Fibroblast of lung (primary cell): ENCODE measurements at regions not wholly inside any gene's neighbourhood (a gene's known extent, or its start where the extent isn't known, plus 50 kb on each side); places are given as distances from the start of the nearest gene placed in this dataset.
A peak's percentile ranks its signal among the peaks of the same experiment; 100 is the strongest.

Experiments
- DNase-seq, 2 donors: peaks; one replicate each; pipeline versions ENCODE4 v3.0.0 to v3.0.0-alpha.2; 2010; ENCODE audit warnings: low read depth in 2 of 2
- H2AFZ ChIP-seq: 2 replicates; pipeline ENCODE4 v1.5.1; 2012; ENCODE audit warnings: low read length, control low read depth, inconsistent platforms
- H3K27ac ChIP-seq: 2 replicates; pipeline ENCODE4 v1.5.1; 2011; ENCODE audit warnings: low read length, control low read depth; ENCODE audit not compliant: insufficient read depth
- H3K27me3 ChIP-seq: 2 replicates; pipeline ENCODE4 v1.5.1; 2011; ENCODE audit warnings: mild to moderate bottlenecking, low read length; ENCODE audit not compliant: control insufficient read depth, insufficient read depth
- H3K36me3 ChIP-seq: 2 replicates; pipeline ENCODE4 v1.5.1; 2011; ENCODE audit warnings: low read length; ENCODE audit not compliant: control insufficient read depth, insufficient read depth
- H3K4me1 ChIP-seq: 2 replicates; pipeline ENCODE4 v1.5.1; 2011; ENCODE audit warnings: low read length; ENCODE audit not compliant: control insufficient read depth, insufficient read depth; ENCODE audit errors: extremely low read depth
- H3K4me2 ChIP-seq: 2 replicates; pipeline ENCODE4 v1.5.1; 2011; ENCODE audit warnings: low read length, control low read depth; ENCODE audit not compliant: insufficient read depth; ENCODE audit errors: extremely low read depth
- H3K4me3 ChIP-seq, 4 experiments: fragments of 200-600 bp in 1 of 4; sonication (generic) in 1 of 4; replicated peaks in 1 of 4; 2 replicates each; pipeline ENCODE4 v1.5.1; 2011 to 2016; ENCODE audit warnings: low read length in 4 of 4, low read depth in 3 of 4, mild to moderate bottlenecking in 3 of 4, control low read depth in 2 of 4, inconsistent platforms in 1 of 4, mixed read lengths in 1 of 4; ENCODE audit not compliant: insufficient read depth in 1 of 4; ENCODE audit errors: control extremely low read depth in 1 of 4
- H3K79me2 ChIP-seq: 2 replicates; pipeline ENCODE4 v1.5.1; 2012; ENCODE audit warnings: mild to moderate bottlenecking, low read length, inconsistent platforms; ENCODE audit not compliant: control insufficient read depth, insufficient read depth
- H3K9ac ChIP-seq: 2 replicates; pipeline ENCODE4 v1.5.1; 2011; ENCODE audit warnings: mild to moderate bottlenecking, low read length, control low read depth; ENCODE audit not compliant: insufficient read depth
- H3K9me3 ChIP-seq: 2 replicates; pipeline ENCODE4 v1.5.1; 2012; ENCODE audit warnings: low read depth, low read length; ENCODE audit not compliant: control insufficient read depth, insufficient read depth
- H4K20me1 ChIP-seq: 2 replicates; pipeline ENCODE4 v1.5.1; 2011; ENCODE audit warnings: low read length; ENCODE audit not compliant: control insufficient read depth, insufficient read depth; ENCODE audit errors: extremely low read depth
- EZH2 ChIP-seq: IDR thresholded peaks from 2 replicates; pipeline ENCODE4 v1.5.1; 2012; ENCODE audit warnings: low read length, control low read depth, mild to moderate bottlenecking; ENCODE audit errors: missing control alignments
- TF ChIP-seq, protein P1 (sequence below), 2 donors: IDR thresholded peaks in 1 of 2; conservative IDR thresholded peaks in 1 of 2; 1 replicate in 1 of 2; 2 replicates in 1 of 2; pipeline ENCODE4 v1.5.1; 2011 to 2012; ENCODE audit warnings: low read length in 2 of 2, control low read depth in 1 of 2, inconsistent platforms in 1 of 2, low read depth in 1 of 2, mild to moderate bottlenecking in 1 of 2

DNA sequence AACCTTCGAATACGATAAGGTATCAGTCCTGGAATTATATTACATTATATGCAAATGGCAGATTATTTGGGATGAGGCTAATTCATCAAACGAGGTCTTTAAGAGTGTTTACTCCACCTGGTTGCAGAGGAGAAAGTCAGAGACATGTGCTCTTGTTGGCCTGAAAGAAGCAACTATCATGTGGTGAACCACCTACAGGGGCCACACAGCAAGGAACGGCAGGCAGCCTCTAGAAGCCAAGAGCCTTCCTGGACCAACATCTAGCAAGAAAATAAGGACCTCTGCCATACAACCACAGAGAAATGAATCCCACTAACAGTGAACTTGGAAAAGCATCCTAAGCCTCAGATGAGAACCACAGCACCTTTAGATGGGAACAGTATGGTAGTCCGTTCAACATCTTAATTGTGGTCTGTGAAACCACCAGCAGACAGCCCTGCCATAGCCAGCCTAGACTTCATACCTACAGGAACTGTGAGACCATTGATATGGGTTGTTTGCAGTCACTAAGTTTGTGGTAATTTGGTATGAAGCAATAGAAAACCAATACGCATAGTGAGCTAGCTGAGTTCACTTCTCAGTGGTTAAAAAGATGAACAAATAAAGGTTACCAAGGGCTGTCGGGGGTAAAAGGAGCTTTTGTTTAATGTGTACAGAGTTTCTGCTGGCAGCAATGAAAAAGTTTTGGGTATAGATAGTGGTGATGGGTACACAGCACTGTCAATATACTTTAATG is 345.7 kb upstream of the RUNX1 start:
- Histone ChIP-seq H3K27ac (no peak overlapping the region), H3K9ac (no peak overlapping the region), H4K20me1 (no peaks in the 10 kb centered on the region), H3K4me2 (no peak overlapping the region), H3K4me1 (peaks cover 4% of the 10 kb centered on the region), H3K9me3 (no peaks in the 10 kb centered on the region), H2AFZ (no peak overlapping the region), H3K4me3 (no peak overlapping the region), H3K79me2 (no peaks in the 10 kb centered on the region), H3K36me3 (no peaks in the 10 kb centered on the region), H3K27me3 (no peaks in the 10 kb centered on the region)
- peak in 1 of 2 donors; percentile 80 for DNase-seq
- TF ChIP-seq, protein P1, sequence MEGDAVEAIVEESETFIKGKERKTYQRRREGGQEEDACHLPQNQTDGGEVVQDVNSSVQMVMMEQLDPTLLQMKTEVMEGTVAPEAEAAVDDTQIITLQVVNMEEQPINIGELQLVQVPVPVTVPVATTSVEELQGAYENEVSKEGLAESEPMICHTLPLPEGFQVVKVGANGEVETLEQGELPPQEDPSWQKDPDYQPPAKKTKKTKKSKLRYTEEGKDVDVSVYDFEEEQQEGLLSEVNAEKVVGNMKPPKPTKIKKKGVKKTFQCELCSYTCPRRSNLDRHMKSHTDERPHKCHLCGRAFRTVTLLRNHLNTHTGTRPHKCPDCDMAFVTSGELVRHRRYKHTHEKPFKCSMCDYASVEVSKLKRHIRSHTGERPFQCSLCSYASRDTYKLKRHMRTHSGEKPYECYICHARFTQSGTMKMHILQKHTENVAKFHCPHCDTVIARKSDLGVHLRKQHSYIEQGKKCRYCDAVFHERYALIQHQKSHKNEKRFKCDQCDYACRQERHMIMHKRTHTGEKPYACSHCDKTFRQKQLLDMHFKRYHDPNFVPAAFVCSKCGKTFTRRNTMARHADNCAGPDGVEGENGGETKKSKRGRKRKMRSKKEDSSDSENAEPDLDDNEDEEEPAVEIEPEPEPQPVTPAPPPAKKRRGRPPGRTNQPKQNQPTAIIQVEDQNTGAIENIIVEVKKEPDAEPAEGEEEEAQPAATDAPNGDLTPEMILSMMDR (conservative IDR thresholded peaks at IDR 0.05 in 1 of 2, IDR thresholded peaks at IDR 0.05 in 1 of 2; ENCODE audit: low read depth in 1 of 2, low read length in 2 of 2) = no peak

- H3K9me3 ChIP-seq = no peaks in the 10 kb centered on the region
- no peak overlapping the region for H3K9ac ChIP-seq
- TF ChIP-seq, protein P1 (conservative IDR thresholded peaks at IDR 0.05 in 1 of 2, IDR thresholded peaks at IDR 0.05 in 1 of 2; ENCODE audit: low read depth in 1 of 2, low read length in 2 of 2) = no peak
- TF ChIP-seq EZH2 = no peak
- H3K4me1 ChIP-seq = peaks cover 3% of the 10 kb centered on the region
- no peak overlapping the region for H2AFZ ChIP-seq
- H3K4me2 ChIP-seq = no peak overlapping the region
- no peaks in the 10 kb centered on the region for H3K79me2 ChIP-seq
- no peaks in the 10 kb centered on the region for H3K27me3 ChIP-seq
- DNase-seq = no peak
- H3K27ac ChIP-seq = no peak overlapping the region
- H4K20me1 ChIP-seq = no peaks in the 10 kb centered on the region
- no peaks in the 10 kb centered on the region for H3K36me3 ChIP-seq
- no peak overlapping the region for H3K4me3 ChIP-seq
Measured at GRCh38 chr21:35394049-35394448, 344.9 kb upstream of the RUNX1 start.

GRCh38 chr21:35390013-35390776 is 341.1 kb upstream of the RUNX1 start:
- H3K9ac ChIP-seq = no peak overlapping the region
- no peaks in the 10 kb centered on the region for H3K4me1 ChIP-seq
- H3K9me3 ChIP-seq = no peaks in the 10 kb centered on the region
- H3K27me3 ChIP-seq = no peaks in the 10 kb centered on the region
- H2AFZ ChIP-seq = no peak overlapping the region
- no peak overlapping the region for H3K27ac ChIP-seq
- no peak overlapping the region for H3K4me2 ChIP-seq
- no peaks in the 10 kb centered on the region for H4K20me1 ChIP-seq
- DNase-seq = peak; percentile 33 to 86
- H3K4me3 ChIP-seq = no peak overlapping the region
- no peaks in the 10 kb centered on the region for H3K79me2 ChIP-seq
- no peak for TF ChIP-seq EZH2
- TF ChIP-seq, protein P1 (conservative IDR thresholded peaks at IDR 0.05 in 1 of 2, IDR thresholded peaks at IDR 0.05 in 1 of 2; ENCODE audit: low read depth in 1 of 2, low read length in 2 of 2) = no peak
- H3K36me3 ChIP-seq = no peaks in the 10 kb centered on the region
